Hepatocyte (in vitro differentiated cells): ENCODE measurements at regions not wholly inside any gene's neighbourhood (a gene's known extent, or its start where the extent isn't known, plus 50 kb on each side); places are given as distances from the start of the nearest gene placed in this dataset.

Experiments
- DNase-seq: peaks from one replicate; pipeline ENCODE4 v3.0.0-alpha.2; 2016; ENCODE audit warnings: low spot score
- H2AFZ ChIP-seq: fragments of 200-600 bp; sonication (generic); 2 replicates; pipeline ENCODE4 v1.6.0; 2016; ENCODE audit warnings: antibody characterized with exemption, mild to moderate bottlenecking
- H3K27ac ChIP-seq: fragments of 200-600 bp; sonication (generic); 2 replicates; pipeline ENCODE4 v1.5.1; 2016; ENCODE audit warnings: mild to moderate bottlenecking
- H3K27me3 ChIP-seq: fragments of 200-600 bp; sonication (generic); 2 replicates; pipeline ENCODE4 v1.6.1; 2016
- H3K36me3 ChIP-seq: fragments of 200-600 bp; sonication (generic); replicated peaks from 2 replicates; pipeline ENCODE4 v1.5.1; 2016; ENCODE audit warnings: low read depth; ENCODE audit not compliant: insufficient read depth
- H3K4me1 ChIP-seq: fragments of 200-600 bp; sonication (generic); 2 replicates; pipeline ENCODE4 v1.5.1; 2016; ENCODE audit warnings: mild to moderate bottlenecking, moderate library complexity; ENCODE audit not compliant: insufficient read depth
- H3K4me2 ChIP-seq: fragments of 200-600 bp; sonication (generic); 2 replicates; pipeline ENCODE4 v1.6.0; 2016
- H3K4me3 ChIP-seq: fragments of 200-600 bp; sonication (generic); 2 replicates; pipeline ENCODE4 v1.5.1; 2016; ENCODE audit warnings: mild to moderate bottlenecking
- H3K79me2 ChIP-seq: fragments of 200-600 bp; sonication (generic); 2 replicates; pipeline ENCODE4 v1.6.0; 2017; ENCODE audit warnings: mild to moderate bottlenecking
- H3K9me2 ChIP-seq: fragments of 200-600 bp; sonication (generic); replicated peaks from 2 replicates; pipeline ENCODE4 v1.6.0; 2017; ENCODE audit warnings: mild to moderate bottlenecking; ENCODE audit not compliant: insufficient read depth
- H3K9me3 ChIP-seq: fragments of 200-600 bp; sonication (generic); 2 replicates; pipeline ENCODE4 v1.5.1; 2016; ENCODE audit warnings: low read depth, mild to moderate bottlenecking
- H4K20me1 ChIP-seq: fragments of 200-600 bp; sonication (generic); 2 replicates; pipeline ENCODE4 v1.6.0; 2016; ENCODE audit warnings: mild to moderate bottlenecking; ENCODE audit not compliant: insufficient read depth, poor library complexity, severe bottlenecking
- CTCF ChIP-seq: fragments of 200-600 bp; sonication (generic); IDR thresholded peaks from 2 replicates; pipeline ENCODE4 v1.5.1; 2016; ENCODE audit warnings: antibody characterized with exemption, mild to moderate bottlenecking; ENCODE audit not compliant: poor library complexity
- EZH2 ChIP-seq: fragments of 200-600 bp; sonication (generic); IDR thresholded peaks from 2 replicates; pipeline ENCODE4 v1.6.1; 2016; ENCODE audit warnings: antibody characterized with exemption, mild to moderate bottlenecking, borderline replicate concordance
- EZH2phosphoT487 ChIP-seq: fragments of 200-600 bp; sonication (generic); IDR thresholded peaks from one replicate; pipeline ENCODE4 v1.6.1; 2018; ENCODE audit warnings: antibody characterized with exemption, mild to moderate bottlenecking, low read depth, moderate library complexity; ENCODE audit not compliant: unreplicated experiment, severe bottlenecking
- WGBS: methylation state at CpG from one replicate; pipeline ENCODE4 v1.1.6; 2016; ENCODE audit warnings: low lambda C conversion rate; ENCODE audit errors: missing lambda C conversion rate; 5-methylcytosine and 5-hydroxymethylcytosine counted together

- Histone ChIP-seq H3K27me3 (no peaks in the 10 kb centered on the region), H3K9me2 (no peaks in the 10 kb centered on the region), H3K36me3 (no peaks in the 10 kb centered on the region), H2AFZ (no peak overlapping the region), H3K4me1 (peaks cover 12% of the 10 kb centered on the region), H3K4me3 (no peak overlapping the region), H3K27ac (no peak overlapping the region), H4K20me1 (no peaks in the 10 kb centered on the region), H3K4me2 (no peak overlapping the region), H3K79me2 (no peaks in the 10 kb centered on the region), H3K9me3 (no peaks in the 10 kb centered on the region)
- no peak for DNase-seq
- WGBS = 90% methylated on average over 6 of the region's 6 CpGs
- TF ChIP-seq CTCF = no peak
- no peak for TF ChIP-seq EZH2
- no peak for TF ChIP-seq EZH2phosphoT487
Measured at GRCh38 chr2:239760596-239760995, 264.5 kb downstream of the NDUFA10 start.

- peaks cover 12% of the 10 kb centered on the region for H3K4me1 ChIP-seq
- TF ChIP-seq EZH2 = no peak
- no peak for TF ChIP-seq CTCF
- no peak for TF ChIP-seq EZH2phosphoT487
- H3K9me2 ChIP-seq = no peaks in the 10 kb centered on the region
- no peaks in the 10 kb centered on the region for H3K36me3 ChIP-seq
- H3K27ac ChIP-seq = peak overlapping the region; percentile 3
- peak; percentile 75 for DNase-seq
- no peaks in the 10 kb centered on the region for H4K20me1 ChIP-seq
- no peak overlapping the region for H2AFZ ChIP-seq
- no peaks in the 10 kb centered on the region for H3K27me3 ChIP-seq
- no peaks in the 10 kb centered on the region for H3K79me2 ChIP-seq
- 42% methylated on average over 18 of the region's 18 CpGs for WGBS
- no peaks in the 10 kb centered on the region for H3K9me3 ChIP-seq
- H3K4me3 ChIP-seq = no peak overlapping the region
- H3K4me2 ChIP-seq = peak overlapping the region; percentile 39
Measured at GRCh38 chr2:239758279-239758877, 266.8 kb downstream of the NDUFA10 start.

DNA sequence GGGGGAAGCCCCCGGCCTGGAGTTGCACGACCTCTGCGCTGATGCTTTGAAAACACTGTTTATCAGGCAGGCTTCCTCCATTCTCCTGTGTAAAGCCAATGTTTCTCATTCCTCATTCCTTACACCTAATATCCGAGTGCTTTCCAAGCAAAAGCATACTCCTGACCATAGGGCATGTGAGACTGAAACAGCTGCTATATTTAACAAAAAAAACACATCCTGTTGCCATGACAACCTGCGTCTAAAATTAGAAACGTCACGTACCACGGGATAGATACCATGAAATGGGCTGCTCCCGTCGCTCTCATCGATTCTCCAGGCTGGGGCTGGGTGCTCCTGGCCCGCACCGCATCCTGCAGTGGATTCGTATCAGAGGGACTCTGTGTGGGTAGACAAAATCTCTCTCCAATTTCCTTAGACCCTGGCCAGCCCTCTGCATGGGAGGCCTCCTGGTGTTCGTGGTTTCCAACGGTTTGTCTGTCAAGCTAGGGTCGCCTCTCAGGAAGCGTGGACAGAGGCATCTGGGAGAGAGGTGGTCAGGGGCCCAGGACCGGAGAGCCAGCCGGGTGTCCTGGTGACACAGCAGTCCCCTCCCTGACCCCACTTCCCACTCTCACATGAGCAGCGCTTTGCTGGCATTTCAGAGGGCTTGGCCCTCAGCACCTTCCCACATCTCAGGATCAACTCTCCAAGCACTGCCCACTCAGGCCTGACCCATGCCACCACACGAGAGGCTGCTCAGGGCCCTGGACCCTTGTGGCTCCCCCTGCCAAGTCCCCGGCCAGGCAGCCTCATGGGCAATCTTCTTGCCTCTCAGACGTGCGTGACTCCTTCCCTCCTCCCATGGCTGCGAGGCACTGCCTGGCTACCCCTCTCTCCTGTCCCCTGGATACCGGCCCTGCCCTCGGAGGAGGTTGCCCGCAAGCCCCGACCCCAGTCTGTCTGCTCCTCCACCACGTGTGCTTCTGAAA lies 268.1 kb downstream of the NDUFA10 start:
- Histone ChIP-seq H3K27me3 (no peaks in the 10 kb centered on the region), H3K4me2 (no peak overlapping the region), H3K79me2 (no peaks in the 10 kb centered on the region), H4K20me1 (no peaks in the 10 kb centered on the region), H3K36me3 (no peaks in the 10 kb centered on the region), H3K27ac (no peak overlapping the region), H2AFZ (no peak overlapping the region), H3K9me2 (no peaks in the 10 kb centered on the region), H3K4me1 (peaks cover 13% of the 10 kb centered on the region), H3K4me3 (no peak overlapping the region), H3K9me3 (no peaks in the 10 kb centered on the region)
- DNase-seq = peak; percentile 44
- WGBS = 85% methylated on average over 31 of the region's 31 CpGs
- TF ChIP-seq EZH2 (no peak), EZH2phosphoT487 (no peak), CTCF (no peak)
